Heart right ventricle (tissue), 16 donors: ENCODE measurements at regions not wholly inside any gene's neighbourhood (a gene's known extent, or its start where the extent isn't known, plus 50 kb on each side); places are given as distances from the start of the nearest gene placed in this dataset.

Source experiments
- ATAC-seq, 8 donors: fragments of 200-7000 bp; cut with Tn5 transposase; one replicate each; pipeline ENCODE4 v1.9.1; 2020; ENCODE audit warnings: mild to moderate bottlenecking in 8 of 8, moderate library complexity in 8 of 8, moderate number of reproducible peaks in 1 of 8
- DNase-seq, 2 donors: peaks; one replicate each; pipeline ENCODE4 v3.0.0-alpha.2; 2020
- H3K27ac ChIP-seq, 10 donors: fragments of 200-600 bp; sonication (generic) in 2 of 10; one replicate each; pipeline versions ENCODE4 v1.5.0 to v1.8.0; 2020 to 2022; ENCODE audit warnings: mild to moderate bottlenecking in 3 of 10
- H3K27me3 ChIP-seq, 7 donors: fragments of 200-600 bp; one replicate each; pipeline ENCODE4 v1.8.0; 2021 to 2022; ENCODE audit warnings: mild to moderate bottlenecking in 2 of 7
- H3K36me3 ChIP-seq, 9 donors: fragments of 200-600 bp; sonication (generic) in 1 of 9; one replicate each; pipeline versions ENCODE4 v1.5.0 to v1.8.0; 2020 to 2022; ENCODE audit warnings: mild to moderate bottlenecking in 2 of 9
- H3K4me1 ChIP-seq, 9 donors: fragments of 200-600 bp; sonication (generic) in 1 of 9; one replicate each; pipeline versions ENCODE4 v1.5.0 to v1.8.0; 2020 to 2022; ENCODE audit warnings: mild to moderate bottlenecking in 4 of 9
- H3K4me3 ChIP-seq, 10 donors: fragments of 200-600 bp; sonication (generic) in 2 of 10; one replicate each; pipeline versions ENCODE4 v1.5.0 to v1.8.0; 2020 to 2022; ENCODE audit warnings: mild to moderate bottlenecking in 7 of 10, moderate library complexity in 2 of 10
- H3K9me3 ChIP-seq, 11 donors: fragments of 200-600 bp in 10 of 11; sonication (generic) in 2 of 11; one replicate each; pipeline versions ENCODE4 v1.5.0 to v1.8.0; 2013 to 2022; ENCODE audit warnings: mild to moderate bottlenecking in 2 of 11, control low read depth in 1 of 11, moderate library complexity in 1 of 11
- WGBS, 2 donors: extraction: QIAGEN DNeasy Blood & Tissue Kit; methylation state at CpG; one replicate each; pipeline ENCODE4 v1.1.7; 2013; ENCODE audit warnings: inconsistent platforms in 1 of 2; 5-methylcytosine and 5-hydroxymethylcytosine counted together
- intact Hi-C, 10 donors: fragments of 100-400 bp; cut with DNase I; formaldehyde crosslinking; loops; one replicate each; pipeline versions ENCODE4 v1.11.1 to v1.14.2; 2022
- TF ChIP-seq, protein P1 (sequence below), 9 donors: fragments of 200-600 bp; sonication (generic) in 2 of 9; IDR thresholded peaks; one replicate each; pipeline versions ENCODE4 v1.5.0 to v1.8.0; 2021 to 2022; ENCODE audit warnings: antibody characterized with exemption in 9 of 9, mild to moderate bottlenecking in 5 of 9, moderate library complexity in 1 of 9
- donor health status: Arrhythmogenic right ventricular cardiomyopathy.
- donor health status: ischemic (EF 13 %, LVEDD 7.1; RV severe dilation, severe dysfunction).
- donor health status: healthy with polysubstance abuse.
- donor health status: DM: no; HTN: yes; CAD: no.
- donor health status: DM: no; HTN: no; CAD: no.
- donor health status: ischemic (EF 25% LVEDD 6.9; RV normal size, moderate dysfunction).
- donor health status: ischemic (EF 25% LVEDD 5.7; RV mildly dilated, moderate dysfunction).
- donor health status: healthy.
- donor health status: DM: yes; HTN: yes; CAD: no.
- donor health status: Ischemic cardiomyopathy.
- donor health status: ischemic (EF 35%, LVEDD 5.7; RV mildly dilated, moderate dysfunction).
- donor health status: nonischemic (EF 11% LVEDD 7.7; RV severe dilation, severe dysfunction).
- donor health status: DM: yes; HTN: yes; CAD: no.
- donor health status: PGD.
- donor health status: ischemic (EF 29% LVEDD 5.4; RV normal size, mild dysfunction).
- donor health status: nonischemic (EF 23%, LVEDD 6.1; RV moderate dilation, normal function).

GRCh38 chr9:89260525-89260924 lies 50.5 kb upstream of the CKS2 start:
- no peak overlapping the region for H3K4me3 ChIP-seq
- no peaks in the 10 kb centered on the region for H3K36me3 ChIP-seq
- DNase-seq (no peak), ATAC-seq (no peak)
- H3K9me3 ChIP-seq: peaks cover 0 to 13% (median 0%) of the 10 kb centered on the region in 11 donors
- WGBS, 2 donors: 91 to 93% methylated on average over 2 of the region's 2 CpGs
- no peaks in the 10 kb centered on the region for H3K4me1 ChIP-seq
- no peaks in the 10 kb centered on the region for H3K27me3 ChIP-seq
- intact Hi-C loops: no loop called here
- no peak overlapping the region for H3K27ac ChIP-seq
- TF ChIP-seq, protein P1, sequence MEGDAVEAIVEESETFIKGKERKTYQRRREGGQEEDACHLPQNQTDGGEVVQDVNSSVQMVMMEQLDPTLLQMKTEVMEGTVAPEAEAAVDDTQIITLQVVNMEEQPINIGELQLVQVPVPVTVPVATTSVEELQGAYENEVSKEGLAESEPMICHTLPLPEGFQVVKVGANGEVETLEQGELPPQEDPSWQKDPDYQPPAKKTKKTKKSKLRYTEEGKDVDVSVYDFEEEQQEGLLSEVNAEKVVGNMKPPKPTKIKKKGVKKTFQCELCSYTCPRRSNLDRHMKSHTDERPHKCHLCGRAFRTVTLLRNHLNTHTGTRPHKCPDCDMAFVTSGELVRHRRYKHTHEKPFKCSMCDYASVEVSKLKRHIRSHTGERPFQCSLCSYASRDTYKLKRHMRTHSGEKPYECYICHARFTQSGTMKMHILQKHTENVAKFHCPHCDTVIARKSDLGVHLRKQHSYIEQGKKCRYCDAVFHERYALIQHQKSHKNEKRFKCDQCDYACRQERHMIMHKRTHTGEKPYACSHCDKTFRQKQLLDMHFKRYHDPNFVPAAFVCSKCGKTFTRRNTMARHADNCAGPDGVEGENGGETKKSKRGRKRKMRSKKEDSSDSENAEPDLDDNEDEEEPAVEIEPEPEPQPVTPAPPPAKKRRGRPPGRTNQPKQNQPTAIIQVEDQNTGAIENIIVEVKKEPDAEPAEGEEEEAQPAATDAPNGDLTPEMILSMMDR (IDR thresholded peaks at IDR 0.05): no peak
